Endothelial cell of umbilical vein (primary cell): ENCODE measurements at regions not wholly inside any gene's neighbourhood (a gene's known extent, or its start where the extent isn't known, plus 50 kb on each side); places are given as distances from the start of the nearest gene placed in this dataset.

Experiments used
- BruUV-seq: library from RNA; stranded (reverse); fragments of 400-500 nt; replicated peaks from 2 replicates; lab custom pipeline; 2021; lab: Mats Ljungman, UMichigan
- CTCF ChIA-PET: fragments of 300-600, 350-600 bp; sonication (Branson Sonifier 250); formaldehyde crosslinking; loops from one replicate; lab custom pipeline; 2021; ENCODE audit warnings: antibody characterized with exemption, inconsistent platforms; lab: Charles Lee
- POLR2A ChIA-PET: fragments of 300-600, 350-600 bp; sonication (Branson Sonifier 250); formaldehyde crosslinking; loops from one replicate; lab custom pipeline; 2021; ENCODE audit warnings: antibody characterized with exemption, inconsistent platforms; lab: Charles Lee
- DNase-seq: peaks from one replicate; pipeline ENCODE4 v3.0.0-alpha.2; 2011; ENCODE audit warnings: low read depth, low spot score
- FAIRE-seq: peaks from 2 replicates; lab custom pipeline; 2011; peaks lifted over from hg19 to GRCh38; lab: Jason Lieb, UNC
- H2AFZ ChIP-seq: 2 replicates; pipeline ENCODE4 v1.6.0; 2012; ENCODE audit warnings: low read depth, low read length, control low read depth, inconsistent platforms
- H3K27ac ChIP-seq: 2 replicates; pipeline ENCODE4 v1.5.1; 2011; ENCODE audit warnings: low read depth, mild to moderate bottlenecking, control low read depth, low read length, moderate library complexity; ENCODE audit not compliant: insufficient read depth
- H3K27me3 ChIP-seq, 2 experiments: 2 replicates each; pipeline versions ENCODE4 v1.6.0 to v1.6.1; 2011; ENCODE audit warnings: low read length in 2 of 2, mixed read lengths in 1 of 2; ENCODE audit not compliant: control insufficient read depth in 2 of 2, insufficient read depth in 2 of 2
- H3K36me3 ChIP-seq, 2 experiments: 2 replicates in 1 of 2; 3 replicates in 1 of 2; pipeline ENCODE4 v1.5.1; 2011; ENCODE audit warnings: low read length in 2 of 2, mild to moderate bottlenecking in 1 of 2, moderate library complexity in 1 of 2; ENCODE audit not compliant: control insufficient read depth in 2 of 2, insufficient read depth in 2 of 2; ENCODE audit errors: extremely low read depth in 1 of 2
- H3K4me1 ChIP-seq: 3 replicates; pipeline ENCODE4 v1.5.1; 2011; ENCODE audit warnings: mild to moderate bottlenecking, low read length; ENCODE audit not compliant: control insufficient read depth, insufficient read depth; ENCODE audit errors: extremely low read depth
- H3K4me2 ChIP-seq: 2 replicates; pipeline ENCODE4 v1.6.1; 2011; ENCODE audit warnings: low read length, control low read depth, mixed read lengths; ENCODE audit not compliant: insufficient read depth
- H3K4me3 ChIP-seq, 3 experiments: fragments of 200-600 bp in 1 of 3; sonication (generic), shearing (Covaris generic) in 1 of 3; replicated peaks in 1 of 3; 2 replicates each; pipeline ENCODE4 v1.5.1; 2011 to 2016; ENCODE audit warnings: control low read depth in 3 of 3, low read length in 3 of 3, mild to moderate bottlenecking in 2 of 3, inconsistent platforms in 1 of 3, low read depth in 1 of 3, moderate library complexity in 1 of 3; ENCODE audit not compliant: insufficient read depth in 1 of 3
- H3K79me2 ChIP-seq: 2 replicates; pipeline ENCODE4 v1.6.0; 2012; ENCODE audit warnings: low read length, inconsistent platforms; ENCODE audit not compliant: control insufficient read depth, insufficient read depth
- H3K9ac ChIP-seq: replicated peaks from 2 replicates; pipeline ENCODE3; 2011; ENCODE audit warnings: low read length, control low read depth; ENCODE audit not compliant: insufficient read depth; ENCODE audit errors: extremely low read depth
- H3K9me1 ChIP-seq: replicated peaks from 3 replicates; pipeline ENCODE4 v1.6.0; 2011; ENCODE audit warnings: mild to moderate bottlenecking, low read length; ENCODE audit not compliant: control insufficient read depth, insufficient read depth; ENCODE audit errors: extremely low read depth
- H3K9me3 ChIP-seq: replicated peaks from 2 replicates; pipeline ENCODE4 v1.5.1; 2012; ENCODE audit warnings: low read length, inconsistent platforms; ENCODE audit not compliant: control insufficient read depth, insufficient read depth
- H4K20me1 ChIP-seq: replicated peaks from 2 replicates; pipeline ENCODE3; 2011; ENCODE audit warnings: mild to moderate bottlenecking, low read length; ENCODE audit not compliant: control insufficient read depth, insufficient read depth; ENCODE audit errors: extremely low read depth
- CTCF ChIP-seq, 2 donors: IDR thresholded peaks; 1 replicate in 1 of 2; 2 replicates in 1 of 2; pipeline ENCODE4 v1.5.1; 2011; ENCODE audit warnings: low read length in 2 of 2, mild to moderate bottlenecking in 2 of 2, moderate library complexity in 2 of 2, control low read depth in 1 of 2, inconsistent platforms in 1 of 2, low read depth in 1 of 2; ENCODE audit not compliant: insufficient read depth in 1 of 2; ENCODE audit errors: extremely low read depth in 1 of 2
- EZH2 ChIP-seq: IDR thresholded peaks from 2 replicates; pipeline ENCODE4 v1.6.1; 2012; ENCODE audit warnings: borderline replicate concordance, low read depth, mild to moderate bottlenecking, moderate library complexity, low read length, inconsistent platforms; ENCODE audit not compliant: severe bottlenecking
- FOS ChIP-seq: IDR thresholded peaks from 2 replicates; pipeline ENCODE4 v1.6.1; 2011; ENCODE audit warnings: mild to moderate bottlenecking, low read length, moderate library complexity, borderline replicate concordance; ENCODE audit not compliant: insufficient read depth
- GATA2 ChIP-seq: IDR thresholded peaks from 2 replicates; pipeline ENCODE4 v1.7.0; 2011; ENCODE audit warnings: low read depth, mild to moderate bottlenecking, moderate library complexity, mixed read lengths, low read length; ENCODE audit not compliant: insufficient read length, insufficient read depth
- JUN ChIP-seq: IDR thresholded peaks from 2 replicates; pipeline ENCODE4 v1.6.1; 2011; ENCODE audit warnings: borderline replicate concordance, low read depth; ENCODE audit not compliant: insufficient read length, insufficient read depth
- MAX ChIP-seq: IDR thresholded peaks from 2 replicates; pipeline ENCODE4 v1.6.1; 2011; ENCODE audit not compliant: insufficient read depth, insufficient read length
- MYC ChIP-seq: IDR thresholded peaks from one replicate; pipeline ENCODE4 v1.6.1; 2011; ENCODE audit warnings: mild to moderate bottlenecking, low read depth, low read length
- POLR2A ChIP-seq: IDR thresholded peaks from 2 replicates; pipeline ENCODE4 v1.6.1; 2012; ENCODE audit warnings: low read depth, mild to moderate bottlenecking, control low read depth, low read length
- POLR2AphosphoS5 ChIP-seq: IDR thresholded peaks from 2 replicates; pipeline ENCODE4 v1.6.1; 2012; ENCODE audit warnings: low read depth, mild to moderate bottlenecking, control low read depth, low read length, moderate library complexity; ENCODE audit not compliant: insufficient read depth
- dilution Hi-C: fragments of 300-500 bp; cut with MboI; formaldehyde crosslinking; loops from one replicate; pipeline ENCODE4 v1.15.0; 2019; ENCODE audit warnings: low sequenced_read_pairs; ENCODE audit not compliant: extremely low pct_ligation_motif_present
- intact Hi-C: fragments of 100-400 bp; cut with micrococcal nuclease; formaldehyde crosslinking; loops from one replicate; pipeline ENCODE4 v1.10.0; 2022

DNA sequence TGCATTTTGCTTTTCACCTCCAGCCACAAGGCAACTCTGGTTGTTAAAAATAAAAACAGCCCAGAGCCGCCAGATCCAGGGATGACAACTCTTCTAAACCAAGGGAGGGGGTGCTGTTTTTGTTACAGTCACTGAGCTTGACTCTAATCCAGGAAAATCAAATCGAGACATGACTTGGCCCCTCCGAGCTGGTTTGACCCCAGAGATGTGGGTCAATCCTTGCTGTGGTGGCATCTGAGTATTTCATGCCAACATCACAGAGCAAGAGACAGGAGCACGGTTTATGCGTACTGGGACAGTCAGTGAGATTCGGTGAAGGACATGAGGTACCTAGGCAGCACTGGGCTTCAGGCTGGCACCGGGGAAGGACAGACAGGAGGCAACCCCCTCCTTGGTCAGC lies 88.8 kb upstream of the ZMIZ1 start:
- ChIA-PET CTCF (interaction anchor here (0.7 kb wide), 1 partner anchor 10 kb away, joined by 3 read pairs; no protein-coding TSS in a partner anchor), POLR2A (no interaction called here)
- H4K20me1 ChIP-seq: no peaks in the 10 kb centered on the region
- H3K36me3 ChIP-seq: no peaks in the 10 kb centered on the region
- no peak overlapping the region for H2AFZ ChIP-seq
- no peaks in the 10 kb centered on the region for H3K9me3 ChIP-seq
- FAIRE-seq (no peak), DNase-seq (no peak)
- no peaks in the 10 kb centered on the region for H3K79me2 ChIP-seq
- no peaks in the 10 kb centered on the region for H3K27me3 ChIP-seq
- H3K9me1 ChIP-seq: no peaks in the 10 kb centered on the region
- dilution Hi-C loops (no loop called here), intact Hi-C loops (no loop called here)
- no TSS peak for BruUV-seq
- H3K4me1 ChIP-seq: peaks cover 9% of the 10 kb centered on the region
- H3K9ac ChIP-seq: no peak overlapping the region
- H3K27ac ChIP-seq: no peak overlapping the region
- H3K4me2 ChIP-seq: no peak overlapping the region
- no peak for TF ChIP-seq POLR2AphosphoS5
- TF ChIP-seq POLR2A: no peak
- H3K4me3 ChIP-seq: no peak overlapping the region

DNA sequence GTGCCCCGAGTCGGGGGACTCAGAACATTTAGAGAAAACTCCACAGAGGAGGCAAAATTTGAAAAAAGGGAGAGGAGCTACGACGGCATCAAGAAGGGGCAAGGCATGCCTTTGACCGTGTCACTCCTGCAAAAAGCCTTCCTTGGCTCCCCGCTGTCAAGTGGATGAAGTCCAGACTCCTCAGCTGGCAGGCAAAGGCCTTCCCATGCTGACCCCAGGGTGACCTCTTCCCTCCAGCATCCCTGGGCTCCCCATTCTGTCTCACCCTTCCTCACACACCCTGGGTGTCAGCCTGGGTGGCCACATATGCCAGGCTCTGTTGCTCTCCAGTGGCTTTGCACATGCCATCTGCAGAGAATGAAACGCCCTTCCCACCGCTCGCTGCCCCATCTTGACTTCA lies 88.4 kb upstream of the ZMIZ1 start:
- BruUV-seq: no TSS peak
- no peaks in the 10 kb centered on the region for H3K27me3 ChIP-seq
- no peaks in the 10 kb centered on the region for H4K20me1 ChIP-seq
- dilution Hi-C loops (no loop called here), intact Hi-C loops (no loop called here)
- no peaks in the 10 kb centered on the region for H3K79me2 ChIP-seq
- H3K4me2 ChIP-seq: no peak overlapping the region
- H3K4me3 ChIP-seq: no peak overlapping the region
- H2AFZ ChIP-seq: no peak overlapping the region
- H3K9me3 ChIP-seq: no peaks in the 10 kb centered on the region
- ChIA-PET POLR2A (no interaction called here), CTCF (interaction anchor here (0.7 kb wide), 1 partner anchor 10 kb away, joined by 3 read pairs; no protein-coding TSS in a partner anchor)
- no peak for DNase-seq
- no peak for FAIRE-seq
- TF ChIP-seq EZH2 (no peak), CTCF (IDR thresholded peaks at IDR 0.05; ENCODE audit: extremely low read depth in 1 of 2, insufficient read depth in 1 of 2, low read depth in 1 of 2, low read length in 2 of 2) (no peak), POLR2A (no peak), FOS (no peak), MAX (no peak), POLR2AphosphoS5 (no peak), JUN (no peak), GATA2 (no peak), MYC (no peak)
- no peaks in the 10 kb centered on the region for H3K36me3 ChIP-seq
- no peak overlapping the region for H3K9ac ChIP-seq
- no peaks in the 10 kb centered on the region for H3K9me1 ChIP-seq
- peaks cover 4% of the 10 kb centered on the region for H3K4me1 ChIP-seq
- H3K27ac ChIP-seq: no peak overlapping the region
